ENCODE measurements at regions not wholly inside any gene's neighbourhood (a gene's known extent, or its start where the extent isn't known, plus 50 kb on each side); places are given as distances from the start of the nearest gene placed in this dataset.

GRCh38 chr18:9008709-9009635, 93.5 kb upstream of the NDUFV2 start:
- intact Hi-C loops (cut with DNase I; ENCODE audit: low total_unique reads), result no loop called here
- TF ChIP-seq CTCF (IDR thresholded peaks at IDR 0.05), result no peak
- TF ChIP-seq POLR2A (IDR thresholded peaks at IDR 0.05), result no peak
- TF ChIP-seq EP300 (IDR thresholded peaks at IDR 0.05; ENCODE audit: low read depth), result no peak
- TF ChIP-seq POLR2AphosphoS5 (IDR thresholded peaks at IDR 0.05), result no peak
- Histone ChIP-seq H3K36me3 (no peaks in the 10 kb centered on the region), H3K9me3 (no peaks in the 10 kb centered on the region), H3K4me1 (no peaks in the 10 kb centered on the region), H3K27ac (no peak overlapping the region), H3K27me3 (no peaks in the 10 kb centered on the region), H3K4me3 (no peak overlapping the region)
- 77 to 84% methylated on average over 11 to 19 of the region's 19 CpGs for WGBS, 2 donors (ENCODE audit: low coverage in 1 of 2)
- no peak for DNase-seq
- in situ Hi-C loops (cut with MboI; ENCODE audit: low pct_ligation_motif_present in 1 of 4, low pct_unique_long_range_greater_than_20kb in 1 of 4, low sequenced_read_pairs in 3 of 4), result no loop called here

GRCh38 chr18:9009703-9010488, 92.6 kb upstream of the NDUFV2 start:
- Histone ChIP-seq H3K4me3 (no peak overlapping the region), H3K4me1 (no peaks in the 10 kb centered on the region), H3K27me3 (no peaks in the 10 kb centered on the region), H3K27ac (no peak overlapping the region), H3K9me3 (no peaks in the 10 kb centered on the region), H3K36me3 (no peaks in the 10 kb centered on the region)
- TF ChIP-seq POLR2AphosphoS5 (IDR thresholded peaks at IDR 0.05) (no peak), EP300 (IDR thresholded peaks at IDR 0.05; ENCODE audit: low read depth) (no peak), POLR2A (IDR thresholded peaks at IDR 0.05) (no peak), CTCF (IDR thresholded peaks at IDR 0.05) (no peak)
- intact Hi-C loops (cut with DNase I; ENCODE audit: low total_unique reads) (no loop called here), in situ Hi-C loops (cut with MboI; ENCODE audit: low pct_ligation_motif_present in 1 of 4, low pct_unique_long_range_greater_than_20kb in 1 of 4, low sequenced_read_pairs in 3 of 4) (no loop called here)
- DNase-seq, result no peak
- WGBS, 2 donors (ENCODE audit: low coverage in 1 of 2), result 88 to 94% methylated on average over 6 to 7 of the region's 7 CpGs

- no peak overlapping the region for H3K4me3 ChIP-seq
- intact Hi-C loops (cut with DNase I; ENCODE audit: low total_unique reads) (no loop called here), in situ Hi-C loops (cut with MboI; ENCODE audit: low pct_ligation_motif_present in 1 of 4, low pct_unique_long_range_greater_than_20kb in 1 of 4, low sequenced_read_pairs in 3 of 4) (no loop called here)
- 75 to 78% methylated on average over 5 of the region's 5 CpGs for WGBS, 2 donors (ENCODE audit: low coverage in 1 of 2)
- no peaks in the 10 kb centered on the region for H3K27me3 ChIP-seq
- H3K9me3 ChIP-seq, result no peaks in the 10 kb centered on the region
- DNase-seq, result no peak
- no peak overlapping the region for H3K27ac ChIP-seq
- TF ChIP-seq POLR2AphosphoS5 (IDR thresholded peaks at IDR 0.05), result no peak
- TF ChIP-seq CTCF (IDR thresholded peaks at IDR 0.05), result no peak
- TF ChIP-seq EP300 (IDR thresholded peaks at IDR 0.05; ENCODE audit: low read depth), result no peak
- no peak for TF ChIP-seq POLR2A (IDR thresholded peaks at IDR 0.05)
- H3K36me3 ChIP-seq, result no peaks in the 10 kb centered on the region
- no peaks in the 10 kb centered on the region for H3K4me1 ChIP-seq
Measured at GRCh38 chr18:9011431-9011830, 91.1 kb upstream of the NDUFV2 start.

- 90 to 97% methylated on average over 2 of the region's 2 CpGs for WGBS, 2 donors (ENCODE audit: low coverage in 1 of 2)
- H3K4me3 ChIP-seq, result no peak overlapping the region
- no peaks in the 10 kb centered on the region for H3K27me3 ChIP-seq
- H3K9me3 ChIP-seq, result no peaks in the 10 kb centered on the region
- TF ChIP-seq POLR2A (IDR thresholded peaks at IDR 0.05) (no peak), CTCF (IDR thresholded peaks at IDR 0.05) (no peak), EP300 (IDR thresholded peaks at IDR 0.05; ENCODE audit: low read depth) (no peak), POLR2AphosphoS5 (IDR thresholded peaks at IDR 0.05) (no peak)
- H3K27ac ChIP-seq, result no peak overlapping the region
- peaks cover 0 to 14% (median 7%) of the 10 kb centered on the region in 4 donors for H3K4me1 ChIP-seq
- in situ Hi-C loops (cut with MboI; ENCODE audit: low pct_ligation_motif_present in 1 of 4, low pct_unique_long_range_greater_than_20kb in 1 of 4, low sequenced_read_pairs in 3 of 4), result no loop called here
- H3K36me3 ChIP-seq, result no peaks in the 10 kb centered on the region
- intact Hi-C loops (cut with DNase I; ENCODE audit: low total_unique reads), result no loop called here
- no peak for DNase-seq
Measured at GRCh38 chr18:9013926-9014373, 88.5 kb upstream of the NDUFV2 start.

All from transverse colon (tissue), 4 donors.